ENCODE measurements at regions not wholly inside any gene's neighbourhood (a gene's known extent, or its start where the extent isn't known, plus 50 kb on each side); places are given as distances from the start of the nearest gene placed in this dataset.

DNA sequence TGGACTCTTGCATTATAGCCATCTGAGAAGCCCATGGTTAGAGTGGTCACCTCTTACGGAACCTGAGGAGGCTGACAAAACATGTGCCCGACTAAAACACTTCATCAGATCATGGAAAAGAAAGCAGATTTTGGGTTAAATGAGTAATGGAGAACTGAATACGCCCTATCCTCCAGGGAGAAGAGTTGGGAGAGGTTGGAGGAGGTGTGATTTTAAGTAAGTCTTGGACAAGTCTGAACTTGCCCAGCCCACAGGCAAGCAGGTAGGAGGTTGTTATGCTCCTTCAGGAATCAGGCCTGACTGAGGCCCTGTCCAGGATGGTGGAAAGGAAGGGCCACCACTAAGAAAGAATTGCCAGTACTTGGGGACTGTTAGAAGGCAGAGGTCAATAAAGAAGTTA, 255.8 kb downstream of the TGFB2 start:
- TF ChIP-seq POLR2A (IDR thresholded peaks at IDR 0.05; ENCODE audit: low read depth, low read length) (no peak), POLR2AphosphoS5 (IDR thresholded peaks at IDR 0.05; ENCODE audit: low read depth, low read length) (no peak), TAF1 (IDR thresholded peaks at IDR 0.05; ENCODE audit: low read depth, low read length) (no peak), PAX5 (IDR thresholded peaks at IDR 0.05; ENCODE audit: insufficient read depth, low read length, severe bottlenecking) (no peak), POU2F2 (IDR thresholded peaks at IDR 0.05; ENCODE audit: low read depth, low read length) (no peak)
